Cardiac fibroblast (primary cell): ENCODE measurements at regions not wholly inside any gene's neighbourhood (a gene's known extent, or its start where the extent isn't known, plus 50 kb on each side); places are given as distances from the start of the nearest gene placed in this dataset.

Experiments used
- DNase-seq, 2 donors: peaks; one replicate each; pipeline versions ENCODE4 v3.0.0 to v3.0.0-alpha.2; 2010; ENCODE audit warnings: low read depth in 2 of 2
- H3K4me3 ChIP-seq, 2 donors: replicated peaks in 1 of 2; 1 replicate in 1 of 2; 2 replicates in 1 of 2; pipeline ENCODE4 v1.5.1; 2011; ENCODE audit warnings: low read depth in 2 of 2, low read length in 2 of 2, mild to moderate bottlenecking in 2 of 2, moderate library complexity in 1 of 2
- TF ChIP-seq, protein P1 (sequence below): IDR thresholded peaks from one replicate; pipeline ENCODE4 v1.5.1; 2011; ENCODE audit warnings: low read depth, mild to moderate bottlenecking, low read length, inconsistent platforms

DNA sequence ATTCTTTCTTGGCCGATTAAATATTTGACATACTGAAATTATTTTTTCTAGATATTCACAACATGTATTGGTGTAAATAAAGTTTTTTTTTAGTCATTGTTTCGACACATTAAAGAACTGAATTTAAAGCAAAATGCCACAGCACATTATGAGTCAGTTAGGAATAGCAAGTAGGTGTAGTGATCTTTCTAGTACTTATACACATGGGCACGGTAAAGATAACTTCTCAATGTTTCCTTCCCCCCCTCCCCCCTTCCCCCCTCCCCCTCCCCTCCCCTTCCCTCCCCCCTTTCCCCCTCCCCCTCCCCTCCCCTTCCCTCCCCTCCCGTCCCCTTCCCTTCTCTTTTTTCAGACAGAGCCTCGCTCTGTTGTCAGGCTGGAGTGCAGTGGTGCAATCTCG, 1269.9 kb downstream of the ADGRL3 start:
- no peak for DNase-seq
- TF ChIP-seq, protein P1, sequence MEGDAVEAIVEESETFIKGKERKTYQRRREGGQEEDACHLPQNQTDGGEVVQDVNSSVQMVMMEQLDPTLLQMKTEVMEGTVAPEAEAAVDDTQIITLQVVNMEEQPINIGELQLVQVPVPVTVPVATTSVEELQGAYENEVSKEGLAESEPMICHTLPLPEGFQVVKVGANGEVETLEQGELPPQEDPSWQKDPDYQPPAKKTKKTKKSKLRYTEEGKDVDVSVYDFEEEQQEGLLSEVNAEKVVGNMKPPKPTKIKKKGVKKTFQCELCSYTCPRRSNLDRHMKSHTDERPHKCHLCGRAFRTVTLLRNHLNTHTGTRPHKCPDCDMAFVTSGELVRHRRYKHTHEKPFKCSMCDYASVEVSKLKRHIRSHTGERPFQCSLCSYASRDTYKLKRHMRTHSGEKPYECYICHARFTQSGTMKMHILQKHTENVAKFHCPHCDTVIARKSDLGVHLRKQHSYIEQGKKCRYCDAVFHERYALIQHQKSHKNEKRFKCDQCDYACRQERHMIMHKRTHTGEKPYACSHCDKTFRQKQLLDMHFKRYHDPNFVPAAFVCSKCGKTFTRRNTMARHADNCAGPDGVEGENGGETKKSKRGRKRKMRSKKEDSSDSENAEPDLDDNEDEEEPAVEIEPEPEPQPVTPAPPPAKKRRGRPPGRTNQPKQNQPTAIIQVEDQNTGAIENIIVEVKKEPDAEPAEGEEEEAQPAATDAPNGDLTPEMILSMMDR: no peak
- no peak overlapping the region for H3K4me3 ChIP-seq

DNA sequence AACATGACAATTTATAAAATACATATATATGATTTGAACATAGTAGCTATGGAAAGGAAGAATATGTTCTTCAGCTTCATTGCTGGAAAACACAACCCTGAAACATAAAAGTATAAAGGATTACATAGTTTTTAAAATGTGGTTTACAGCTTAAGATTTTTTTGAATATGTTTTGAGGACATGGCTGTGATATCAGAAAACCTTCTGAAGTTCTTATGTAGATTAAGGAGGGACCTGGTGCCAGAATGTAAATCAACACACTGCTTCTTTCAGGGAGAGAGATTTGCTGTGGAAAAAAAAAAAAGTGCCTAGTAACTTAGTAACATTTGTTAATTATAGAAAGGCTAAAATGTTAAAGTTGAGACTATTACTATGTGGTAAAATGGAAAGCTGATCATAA, 1261.8 kb downstream of the ADGRL3 start:
- DNase-seq: no peak
- TF ChIP-seq, protein P1: no peak
- no peak overlapping the region for H3K4me3 ChIP-seq

- no peak for DNase-seq
- TF ChIP-seq, protein P1: no peak
- no peak overlapping the region for H3K4me3 ChIP-seq
Measured at GRCh38 chr4:62460329-62460728, 1260.2 kb downstream of the ADGRL3 start.

DNA sequence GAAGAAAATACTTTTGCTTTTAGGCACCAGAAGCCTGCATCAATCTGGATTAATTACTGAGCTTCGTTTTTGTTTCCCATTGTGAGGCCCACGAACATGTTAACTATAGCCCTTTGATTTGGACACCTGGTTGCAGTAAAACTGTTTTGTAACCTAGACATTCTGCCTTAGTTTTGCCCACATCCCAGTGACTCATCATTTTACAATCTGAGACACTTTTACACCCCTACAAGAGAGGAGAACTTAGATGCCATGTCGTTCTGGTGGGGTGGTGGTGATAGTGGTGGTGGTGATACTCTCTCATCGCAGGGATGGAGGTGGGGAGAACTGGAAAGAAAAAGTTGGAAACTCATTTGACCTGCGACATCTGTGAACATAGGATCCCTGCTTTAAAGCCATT, 1257.2 kb downstream of the ADGRL3 start:
- no peak for DNase-seq
- TF ChIP-seq, protein P1: no peak
- H3K4me3 ChIP-seq: no peak overlapping the region

GRCh38 chr4:62455871-62456270, 1255.7 kb downstream of the ADGRL3 start:
- TF ChIP-seq, protein P1: no peak
- DNase-seq: no peak
- H3K4me3 ChIP-seq: no peak overlapping the region

- no peak overlapping the region for H3K4me3 ChIP-seq
- TF ChIP-seq, protein P1: no peak
- DNase-seq: no peak
Measured at GRCh38 chr4:62454535-62454934, 1254.4 kb downstream of the ADGRL3 start.

- TF ChIP-seq, protein P1: no peak
- DNase-seq: no peak
- no peak overlapping the region for H3K4me3 ChIP-seq
Measured at GRCh38 chr4:62450740-62451139, 1250.6 kb downstream of the ADGRL3 start.
